Stimulated activated CD8-positive, alpha-beta memory T cell treated with anti-CD3 and anti-CD28 coated beads, Interleukin-2, amount 100 ng/mL, for 1 hour (primary cell): ENCODE measurements at regions not wholly inside any gene's neighbourhood (a gene's known extent, or its start where the extent isn't known, plus 50 kb on each side); places are given as distances from the start of the nearest gene placed in this dataset.
"Not testable (repeated sequence)": the region's sequence is repeated elsewhere in the genome, so short reads cannot be mapped to it uniquely, and the experiment has no call there.

Experiments used
- DNase-seq, 2 donors: peaks; one replicate each; pipeline ENCODE4 v3.0.0-alpha.2; 2020; ENCODE audit warnings: low read depth in 2 of 2

DNA sequence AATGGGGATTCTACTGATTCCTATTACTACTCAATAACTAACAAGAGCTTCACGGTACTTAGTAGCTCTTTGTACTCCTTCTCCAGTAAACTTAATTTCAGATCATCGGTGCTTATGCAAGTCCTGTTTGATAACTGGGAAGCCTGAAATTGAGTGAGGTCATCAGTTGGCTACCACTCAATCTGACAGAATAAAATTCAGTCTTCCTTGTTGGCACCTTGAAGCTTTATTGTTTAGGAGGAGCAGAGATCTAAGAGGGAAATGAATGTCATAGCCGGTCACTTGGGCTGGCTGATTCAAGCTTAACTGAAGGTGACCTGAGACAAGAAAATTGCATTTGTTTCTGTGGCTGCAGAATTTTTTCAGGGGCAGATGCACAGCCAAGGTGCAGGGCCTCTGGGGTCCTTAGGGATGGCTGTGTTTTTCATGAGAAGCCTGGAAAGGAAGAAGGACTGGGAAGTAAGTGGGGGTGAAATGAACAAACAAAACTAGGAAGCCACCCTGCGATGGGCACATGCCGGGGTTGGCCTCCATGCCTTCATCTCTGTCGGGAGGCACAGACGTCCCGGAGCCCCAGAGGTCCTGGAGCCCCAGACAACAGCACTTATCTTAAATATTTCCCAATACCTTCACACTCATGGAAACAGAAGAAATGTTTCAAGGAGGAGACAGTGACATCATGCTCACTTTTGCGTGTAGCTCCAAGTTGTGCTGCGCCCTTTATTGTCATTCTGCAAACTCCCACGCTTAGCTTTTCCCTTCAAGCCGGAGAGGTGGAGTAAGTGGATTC is 85.0 kb upstream of the KIF5B start:
- no peak for DNase-seq

DNA sequence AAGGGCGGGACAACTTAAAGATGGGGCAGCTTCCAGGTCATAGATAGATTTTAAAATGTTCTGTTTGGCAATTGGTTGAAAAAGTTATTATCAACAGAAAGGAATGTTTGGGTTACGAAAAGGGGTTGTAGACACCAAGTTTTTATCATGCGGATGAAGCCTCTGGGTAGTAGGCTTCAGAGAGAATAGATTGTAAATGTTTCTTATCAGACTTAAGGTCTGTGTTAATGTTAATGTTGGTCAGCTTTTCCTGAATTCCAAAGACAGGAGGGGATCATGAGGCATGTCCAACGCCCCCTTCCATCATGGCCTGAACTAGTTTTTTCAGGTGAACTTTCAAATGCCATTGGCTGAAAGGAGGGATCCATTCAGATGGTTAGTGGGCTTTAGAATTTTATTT is 84.2 kb upstream of the KIF5B start:
- DNase-seq = no peak

DNA sequence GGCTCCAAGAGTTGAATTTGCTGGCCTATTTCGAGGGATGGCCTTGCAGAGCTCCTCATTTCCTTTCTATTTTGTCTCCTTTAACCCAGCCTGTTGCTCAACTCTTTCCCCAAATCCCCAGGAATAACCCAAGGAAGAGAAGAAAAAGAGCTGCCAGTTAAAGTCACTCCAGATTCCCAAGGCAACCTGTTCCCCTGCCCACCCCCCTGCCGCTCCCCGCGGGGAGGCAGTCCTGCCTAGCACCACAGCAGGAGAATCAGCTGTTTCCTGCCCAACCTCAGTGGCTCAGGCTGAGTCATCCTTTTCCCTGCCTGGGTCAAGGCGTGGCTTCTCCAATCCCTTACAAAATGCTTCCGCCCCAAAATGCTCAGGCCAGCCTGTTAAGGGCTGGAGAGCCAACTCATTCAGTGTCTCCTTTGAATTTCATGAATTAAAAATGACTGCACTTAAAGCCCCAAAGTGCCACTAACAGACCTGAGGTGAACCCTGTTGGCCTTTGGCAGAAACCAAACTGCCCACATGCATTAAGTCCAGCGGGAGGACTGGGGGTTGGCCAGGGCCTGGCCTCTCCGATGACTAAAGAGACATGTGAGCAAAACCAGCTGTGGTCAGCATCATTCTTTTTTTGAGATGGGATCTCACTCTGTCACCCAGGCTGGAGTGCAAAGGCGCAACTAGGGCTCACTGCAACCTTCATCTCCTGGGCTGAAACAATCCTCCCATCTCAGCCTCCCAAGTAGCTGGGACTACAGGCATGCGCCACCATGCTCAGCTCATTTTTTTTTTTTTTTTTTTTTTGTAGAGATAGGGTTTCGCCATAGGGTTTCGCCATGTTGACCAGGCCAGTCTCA is 83.2 kb upstream of the KIF5B start:
- DNase-seq = no peak

DNA sequence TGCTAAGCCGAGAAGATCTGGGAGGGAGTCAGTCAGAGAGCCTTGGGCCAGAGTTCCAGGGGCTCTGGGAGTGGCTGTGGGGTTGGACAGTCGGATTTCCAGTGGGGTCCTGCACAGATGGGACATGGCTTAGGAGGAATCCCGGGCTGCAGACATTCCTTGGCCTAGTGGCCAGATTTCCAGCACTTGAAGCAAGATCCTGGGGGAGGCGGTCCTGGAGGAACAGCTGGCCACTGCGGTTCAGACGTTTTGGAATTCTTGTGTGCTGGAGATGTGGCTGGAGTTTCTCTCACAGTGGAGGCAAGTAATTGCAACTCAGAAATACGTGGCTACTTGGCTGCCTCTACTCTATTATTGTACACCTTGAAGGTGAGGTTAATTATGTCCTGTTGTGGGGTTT is 80.7 kb upstream of the KIF5B start:
- not testable (repeated sequence) for DNase-seq

DNA sequence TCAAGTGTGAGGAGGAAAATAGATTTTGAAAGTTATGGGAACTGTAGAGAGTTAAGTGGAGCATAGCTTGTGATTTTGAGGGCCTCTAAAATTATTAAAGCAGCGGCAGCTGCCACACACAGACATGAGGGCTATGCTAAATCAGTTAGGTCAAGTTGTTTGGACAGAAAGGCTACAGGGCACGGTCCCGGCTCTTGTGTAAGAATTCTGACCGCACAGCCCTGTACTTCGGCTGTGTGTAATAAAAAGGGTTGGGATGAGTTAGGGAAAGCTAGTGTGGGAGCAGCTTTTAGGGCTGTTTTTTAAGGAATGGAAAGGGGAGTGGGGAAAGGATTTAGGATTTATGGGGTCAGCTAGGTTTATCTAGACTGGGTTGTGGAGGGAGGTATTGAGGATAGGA is 79.6 kb upstream of the KIF5B start:
- not testable (repeated sequence) for DNase-seq

DNA sequence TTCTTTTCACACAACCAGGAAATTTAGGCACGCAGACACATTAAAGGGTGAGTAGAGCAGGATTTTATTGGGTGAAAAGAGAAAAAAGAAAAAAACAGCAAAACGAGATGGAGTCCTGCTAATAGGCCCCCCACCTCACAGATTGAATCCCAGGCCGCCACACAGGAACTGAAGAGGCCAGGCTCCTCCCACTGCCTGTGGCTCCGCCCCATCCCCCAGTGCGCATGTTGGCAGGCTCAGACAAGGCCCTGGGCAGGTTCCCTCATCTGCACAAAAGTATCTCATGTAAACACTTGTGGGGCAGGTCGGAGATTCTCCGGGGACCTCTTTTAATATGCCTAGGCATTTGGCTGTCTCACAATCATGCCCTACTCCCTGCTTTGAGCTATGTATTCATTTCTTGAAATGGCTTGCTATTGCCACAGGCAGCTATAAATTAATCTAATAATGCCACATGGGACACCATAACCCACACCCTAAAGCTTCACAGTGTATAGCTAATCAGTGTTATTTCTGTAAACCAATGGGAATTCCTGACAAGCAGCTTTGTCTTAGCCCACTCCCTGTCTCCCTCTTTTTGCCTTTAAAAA is 76.2 kb upstream of the KIF5B start:
- no peak for DNase-seq

DNA sequence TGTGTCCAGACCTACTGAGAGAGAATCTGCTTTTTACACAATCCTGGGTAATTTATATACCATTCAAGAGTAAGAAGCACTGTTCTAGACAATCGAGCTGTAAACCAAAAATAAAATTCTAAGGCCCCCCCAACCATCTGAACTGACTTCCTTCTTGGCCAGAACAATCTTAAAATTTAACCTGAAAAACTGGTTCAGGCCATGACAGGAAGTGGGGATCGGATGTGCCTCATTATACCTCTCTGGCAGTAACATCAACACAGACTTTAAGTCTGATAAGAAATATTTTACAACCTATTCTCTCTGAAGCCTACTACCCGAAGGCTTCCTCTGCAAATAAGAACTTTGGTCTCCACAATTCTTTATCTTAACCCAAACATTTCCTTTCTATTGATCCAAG is 75.2 kb upstream of the KIF5B start:
- DNase-seq = no peak

DNA sequence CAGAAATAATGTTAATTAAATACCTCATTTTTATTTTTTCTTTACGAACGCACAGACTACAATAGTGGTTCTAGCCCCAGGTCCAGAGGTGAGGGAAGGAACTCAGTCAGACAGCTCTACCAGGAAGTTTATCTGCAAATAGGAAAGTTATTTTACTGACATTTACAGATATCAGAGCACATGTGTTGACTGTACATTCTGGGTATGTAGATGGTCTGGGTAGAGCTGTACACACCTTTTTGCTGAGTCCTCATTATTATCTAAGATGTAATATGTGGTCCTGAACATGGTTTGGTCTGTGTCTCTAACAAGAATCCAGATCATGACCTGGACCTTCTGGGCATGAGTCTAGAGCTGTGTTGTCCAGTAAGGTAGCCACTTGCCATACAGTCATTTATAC is 74.6 kb upstream of the KIF5B start:
- DNase-seq = no peak

DNA sequence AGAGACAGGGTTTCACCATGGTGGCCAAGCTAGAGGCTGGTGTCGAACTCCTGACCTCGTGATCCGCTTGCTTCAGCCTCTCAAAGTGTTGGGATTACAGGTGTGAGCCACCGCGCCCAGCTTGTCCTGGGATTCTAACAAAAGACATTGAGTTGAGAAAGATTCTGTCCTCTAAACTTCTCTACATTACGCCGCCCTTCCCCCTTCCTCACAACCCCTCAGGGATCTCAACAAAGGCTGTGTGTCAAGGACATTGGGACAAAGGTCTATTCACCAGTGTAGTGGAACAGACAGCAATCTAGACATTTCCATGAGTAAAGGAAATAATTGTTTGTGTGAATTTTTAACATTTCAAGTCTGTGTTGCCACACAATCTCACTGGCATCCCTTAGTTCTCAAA is 68.8 kb upstream of the KIF5B start:
- DNase-seq = no peak

DNA sequence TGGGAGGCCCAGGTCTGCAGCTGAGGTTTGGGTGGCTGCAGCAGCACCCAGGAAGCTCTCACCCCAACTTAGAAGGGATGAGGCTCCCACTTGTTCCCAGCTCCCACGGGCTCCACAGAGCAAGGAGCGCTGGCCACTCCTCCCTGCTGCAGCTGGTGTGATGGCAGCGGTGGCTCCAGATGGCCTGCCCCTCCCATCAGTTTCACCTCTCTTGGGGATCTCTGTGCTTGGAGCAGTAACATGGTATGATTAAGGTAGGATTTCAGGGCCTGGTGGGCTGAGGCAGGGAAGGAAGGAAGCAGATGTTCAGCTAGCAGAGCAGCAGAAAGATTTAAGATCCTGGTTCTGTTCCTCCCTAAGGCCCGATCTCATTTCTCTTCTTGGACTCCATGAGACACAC is 66.8 kb upstream of the KIF5B start:
- no peak for DNase-seq

DNA sequence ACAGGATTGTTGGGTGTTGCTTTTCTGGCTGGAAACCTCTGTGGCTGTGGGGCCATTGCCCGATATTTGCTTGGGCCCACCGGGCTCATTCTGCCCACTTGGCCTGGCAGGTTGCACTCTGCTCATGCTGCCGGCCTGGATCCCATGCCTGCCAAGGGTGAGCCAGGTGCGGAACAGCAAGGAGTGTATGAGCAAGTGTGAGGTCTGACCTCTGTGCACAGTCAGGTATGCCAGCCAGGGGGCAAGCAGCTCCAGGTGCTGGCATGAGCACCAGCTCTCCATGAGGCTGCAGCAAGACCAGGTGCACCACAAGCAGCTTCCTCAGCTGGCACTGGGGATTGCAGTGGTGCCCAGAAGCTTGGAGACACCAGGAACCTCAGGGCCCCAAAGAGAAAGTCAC is 65.4 kb upstream of the KIF5B start:
- DNase-seq = no peak

DNA sequence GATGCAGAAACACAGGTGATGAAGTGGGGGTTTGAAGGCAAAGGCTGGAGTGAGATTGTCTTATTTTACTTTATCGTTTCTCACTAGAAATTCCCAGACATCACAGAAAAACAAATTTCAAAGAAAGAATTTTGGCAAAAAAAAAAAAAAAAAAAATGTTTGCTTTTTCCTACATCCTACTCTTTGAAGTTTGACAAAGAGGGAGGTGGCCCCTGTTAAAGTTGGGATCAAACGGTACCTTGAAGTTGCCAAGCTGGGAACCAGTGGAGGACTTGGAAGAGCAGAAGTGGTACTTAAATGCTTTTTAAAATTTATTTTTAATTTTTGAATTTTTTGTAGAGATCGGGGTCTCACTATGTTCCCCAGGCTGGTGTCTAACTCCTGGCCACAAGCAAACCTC is 63.9 kb upstream of the KIF5B start:
- DNase-seq = no peak

DNA sequence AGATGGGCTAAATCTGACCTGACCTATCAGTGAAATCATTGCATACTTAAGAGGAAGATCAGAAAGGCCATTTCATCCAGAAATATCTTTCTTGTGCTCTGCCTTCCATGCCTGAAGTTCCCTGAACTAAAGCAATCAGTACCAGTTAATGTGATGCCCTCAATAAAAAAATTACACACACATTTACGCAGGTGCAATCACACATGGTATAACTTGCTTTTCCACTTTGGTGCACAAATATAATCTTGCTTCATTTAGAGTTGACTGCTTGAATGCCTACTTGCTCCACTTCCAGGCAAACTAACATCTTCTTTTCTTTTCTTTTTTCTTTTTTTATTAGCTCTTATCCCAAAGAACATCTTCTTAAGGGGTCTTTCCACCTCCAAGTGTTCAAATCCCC is 58.3 kb upstream of the KIF5B start:
- DNase-seq = no peak

DNA sequence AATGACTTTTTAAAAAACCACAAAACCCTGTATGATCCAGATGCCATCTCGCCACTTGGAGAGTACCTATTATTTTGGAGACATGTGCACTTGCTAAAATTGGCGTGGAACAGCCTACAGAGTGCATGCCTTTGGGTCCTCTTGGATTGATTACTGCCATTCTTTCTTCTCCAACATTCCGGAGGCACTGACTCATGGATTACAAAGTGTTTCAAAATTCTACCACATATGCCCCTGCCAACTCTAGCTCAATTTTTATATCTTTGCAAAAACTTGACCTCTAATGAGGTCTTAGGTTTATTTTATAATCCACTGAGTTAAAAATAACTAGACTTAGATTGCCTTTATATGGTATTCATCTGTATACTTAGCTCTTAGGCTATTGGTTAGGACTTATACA is 55.8 kb upstream of the KIF5B start:
- DNase-seq = no peak

DNA sequence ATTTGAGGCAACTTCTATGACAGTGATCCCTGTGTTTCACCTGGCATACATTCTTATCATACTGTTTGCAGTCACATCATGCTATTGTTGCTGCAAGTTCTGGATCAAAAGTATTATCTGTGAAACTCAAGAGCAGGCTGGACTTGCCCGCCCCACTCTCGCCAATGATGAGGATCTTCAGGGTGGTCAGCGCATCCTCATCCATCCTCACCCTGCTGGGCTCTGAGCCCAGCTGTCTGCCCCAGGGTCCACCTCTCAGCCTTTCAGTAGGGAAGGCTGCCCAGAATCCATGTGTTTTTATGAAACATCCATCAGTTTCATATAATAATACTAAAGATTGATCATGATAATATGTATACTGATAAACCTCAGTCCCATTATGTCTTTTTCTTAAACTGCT is 55.4 kb upstream of the KIF5B start:
- no peak for DNase-seq

DNA sequence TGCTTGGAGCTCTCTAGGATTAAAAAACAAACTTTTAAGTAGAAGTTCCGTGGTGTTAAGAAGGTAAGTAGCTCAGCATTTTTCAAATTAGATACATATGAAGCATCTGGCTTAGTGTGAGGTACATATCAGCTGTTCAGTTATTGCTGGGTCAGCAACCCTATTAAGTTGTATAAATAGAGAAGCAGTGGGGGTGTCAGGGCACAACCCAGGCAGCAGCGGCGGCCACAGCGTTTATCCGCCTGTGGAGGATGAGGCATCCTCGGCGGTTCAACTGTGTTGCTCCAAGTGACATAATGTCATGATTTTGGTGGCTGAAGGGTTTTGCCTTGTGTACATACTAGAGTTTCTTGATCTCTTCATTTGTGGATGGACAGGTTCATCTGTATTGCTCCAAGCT is 54.6 kb upstream of the KIF5B start:
- no peak for DNase-seq

DNA sequence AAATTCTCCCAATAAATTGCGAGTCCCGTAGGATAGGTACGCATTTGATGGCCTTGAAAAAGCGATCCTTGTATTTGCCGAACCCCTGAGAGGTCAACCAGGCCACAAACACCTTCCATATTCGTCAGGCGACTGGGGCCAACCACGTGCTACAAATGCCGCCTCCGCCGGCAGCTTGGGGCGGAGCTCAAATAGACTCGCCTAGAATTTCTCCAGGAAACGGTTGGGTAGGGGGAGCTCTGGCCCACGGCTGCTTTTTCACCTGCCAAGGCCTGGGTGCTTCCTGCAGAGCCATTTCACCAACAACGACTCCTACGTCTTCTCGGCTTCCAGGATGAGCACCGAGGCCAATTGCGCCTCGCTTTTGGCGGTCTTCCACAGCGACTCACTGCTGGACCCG is 53.4 kb upstream of the KIF5B start:
- no peak for DNase-seq
